ENCODE measurements at regions not wholly inside any gene's neighbourhood (a gene's known extent, or its start where the extent isn't known, plus 50 kb on each side); places are given as distances from the start of the nearest gene placed in this dataset.
"Not testable (repeated sequence)": the region's sequence is repeated elsewhere in the genome, so short reads cannot be mapped to it uniquely, and the experiment has no call there.

GRCh38 chr2:22454826-22455485 lies 930.0 kb upstream of the KLHL29 start:
- DNase-seq: no peak

GRCh38 chr2:22458440-22458839 lies 926.5 kb upstream of the KLHL29 start:
- no peak for DNase-seq

GRCh38 chr2:22475103-22475502 lies 909.9 kb upstream of the KLHL29 start:
- not testable (repeated sequence) for DNase-seq

GRCh38 chr2:22478329-22478728 lies 906.6 kb upstream of the KLHL29 start:
- DNase-seq: no peak

- no peak for DNase-seq
Measured at GRCh38 chr2:22481486-22482259, 903.3 kb upstream of the KLHL29 start.

DNA sequence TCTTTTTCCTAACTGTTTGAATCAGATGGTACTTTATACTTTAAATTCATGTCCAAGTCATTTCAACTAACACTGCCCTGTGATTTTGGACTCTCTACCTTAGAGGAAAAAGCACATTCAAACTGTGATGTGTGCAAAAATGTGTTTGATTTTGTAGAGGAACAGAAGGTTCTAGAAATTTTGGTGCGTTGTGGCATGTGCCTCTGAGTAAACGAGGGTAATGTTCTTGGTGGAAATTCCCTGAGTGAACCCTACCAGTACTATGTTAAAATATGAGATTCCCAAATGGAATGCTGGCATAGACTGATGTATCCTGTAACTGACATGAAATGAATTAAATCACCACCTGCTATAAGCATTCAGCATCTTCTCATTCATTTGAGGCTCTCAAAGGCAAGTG lies 901.9 kb upstream of the KLHL29 start:
- DNase-seq: no peak

DNA sequence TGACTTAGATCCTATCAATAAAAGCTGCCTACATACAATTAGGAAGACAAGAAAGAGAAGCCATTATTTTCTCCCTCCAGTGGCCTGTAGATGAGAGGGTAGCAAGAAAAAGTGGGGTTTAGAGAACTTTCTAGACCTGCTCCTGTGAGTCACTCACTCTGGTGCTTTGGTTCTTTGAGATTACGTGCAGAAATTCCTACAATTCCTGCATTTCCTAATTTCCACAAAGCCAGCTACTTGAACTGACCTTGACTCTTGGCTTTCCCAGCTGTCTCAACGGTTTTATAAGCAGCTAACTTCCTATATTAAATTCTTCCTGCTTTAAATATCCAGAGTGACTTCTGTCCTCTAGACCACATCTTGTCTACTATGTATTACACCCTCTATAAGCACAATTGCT lies 899.5 kb upstream of the KLHL29 start:
- DNase-seq: no peak

GRCh38 chr2:22486343-22486742 lies 898.6 kb upstream of the KLHL29 start:
- DNase-seq: no peak

DNA sequence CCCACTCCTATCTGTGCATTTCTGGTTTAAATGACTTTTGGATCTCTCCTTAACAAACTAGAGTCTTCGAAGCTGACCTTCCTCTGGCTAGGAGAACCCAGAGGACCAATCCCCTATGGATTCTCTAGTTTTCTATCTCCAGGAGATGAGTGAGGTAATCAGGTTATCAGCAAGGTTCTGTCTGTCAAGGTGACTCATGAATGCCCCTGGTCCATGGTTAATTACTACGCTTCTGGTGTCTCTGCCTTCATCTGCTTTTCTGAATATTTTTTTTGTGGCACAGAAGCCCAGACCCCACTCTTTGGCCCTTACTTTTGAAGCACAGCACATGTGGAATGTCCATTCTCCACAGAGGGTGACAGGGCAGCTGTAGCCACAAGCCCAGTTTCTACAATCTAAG lies 897.9 kb upstream of the KLHL29 start:
- no peak for DNase-seq

DNA sequence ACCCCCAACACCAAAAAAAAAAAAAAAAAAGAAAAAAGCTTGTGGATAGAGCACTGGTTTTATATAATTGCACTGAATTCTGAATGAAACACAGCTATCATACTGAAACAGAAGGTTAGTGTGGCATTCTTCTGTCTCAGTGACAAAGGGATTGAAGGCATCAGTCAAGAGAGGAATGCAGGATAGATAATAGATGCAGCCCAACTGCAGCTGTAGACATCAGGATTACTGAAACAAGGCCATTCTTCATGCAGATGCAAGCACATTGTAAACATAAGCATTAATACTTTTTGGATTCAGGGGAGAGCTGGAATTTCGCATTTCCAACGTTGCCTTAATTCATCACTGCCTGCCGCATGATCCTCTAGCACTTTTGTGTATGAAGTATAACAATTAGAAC lies 897.4 kb upstream of the KLHL29 start:
- no peak for DNase-seq

- no peak for DNase-seq
Measured at GRCh38 chr2:22491442-22491841, 893.5 kb upstream of the KLHL29 start.

GRCh38 chr2:22494156-22494555 lies 890.8 kb upstream of the KLHL29 start:
- no peak for DNase-seq

DNA sequence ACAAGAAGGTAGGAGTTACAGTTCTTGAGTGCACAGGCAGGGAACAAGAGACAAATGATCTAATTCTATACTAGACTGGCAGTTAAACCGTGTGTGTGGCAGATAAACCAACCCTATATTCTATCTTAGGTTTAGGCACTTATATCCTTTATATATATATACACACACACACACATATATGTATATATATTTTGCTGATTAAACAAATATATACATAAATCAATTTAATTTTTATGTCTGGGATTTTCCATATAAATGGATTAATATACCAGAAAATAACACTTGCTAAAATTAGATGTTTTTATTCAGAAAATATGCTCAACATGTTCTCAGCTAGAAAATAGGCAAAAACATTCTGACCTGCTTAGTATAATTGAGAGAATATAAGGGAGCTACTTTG lies 887.9 kb upstream of the KLHL29 start:
- DNase-seq: no peak

- DNase-seq: no peak
Measured at GRCh38 chr2:22497789-22498188, 887.2 kb upstream of the KLHL29 start.

GRCh38 chr2:22499082-22499839 lies 885.7 kb upstream of the KLHL29 start:
- no peak for DNase-seq

GRCh38 chr2:22500555-22500935 lies 884.4 kb upstream of the KLHL29 start:
- no peak for DNase-seq

- DNase-seq: no peak
Measured at GRCh38 chr2:22501851-22502250, 883.1 kb upstream of the KLHL29 start.

DNA sequence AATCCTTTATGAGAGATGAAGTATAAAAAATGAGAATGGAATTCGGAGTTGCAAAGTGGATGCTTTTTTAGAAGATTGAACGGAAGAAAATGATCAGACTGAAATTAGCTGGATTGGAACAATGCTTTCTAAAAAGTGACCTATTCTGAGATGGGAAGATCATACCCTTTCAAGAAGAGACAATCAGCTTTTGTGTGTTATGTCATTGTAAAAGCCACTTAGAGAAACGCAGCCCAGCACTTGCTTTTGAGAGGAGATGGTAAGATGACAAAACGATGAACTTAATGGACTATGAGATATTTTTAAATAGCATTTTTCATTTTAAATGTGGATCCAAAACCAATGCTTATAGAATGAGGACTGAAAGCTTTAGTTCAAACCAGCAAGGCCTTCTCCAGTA lies 871.4 kb upstream of the KLHL29 start:
- no peak for DNase-seq

DNA sequence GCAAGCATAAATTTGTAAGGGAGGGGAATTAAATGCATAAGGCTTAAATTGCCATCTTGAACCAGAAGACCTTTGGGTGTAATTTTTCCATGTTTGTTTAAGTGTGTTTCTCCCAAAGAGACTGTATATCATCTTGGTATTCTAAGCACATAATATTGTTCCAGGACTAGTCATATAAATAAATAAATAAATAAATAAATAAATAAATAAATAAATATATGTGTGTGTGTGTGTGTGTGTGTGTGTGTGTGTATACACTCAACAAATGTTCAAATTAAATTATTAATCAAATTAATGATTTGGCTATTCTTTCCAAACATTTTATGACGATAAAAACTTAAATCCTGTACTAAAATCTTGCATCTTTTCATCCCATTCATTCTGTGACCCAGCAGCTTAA lies 867.8 kb upstream of the KLHL29 start:
- DNase-seq: no peak

- DNase-seq: no peak
Measured at GRCh38 chr2:22518641-22519040, 866.3 kb upstream of the KLHL29 start.

GRCh38 chr2:22520369-22521288 lies 864.4 kb upstream of the KLHL29 start:
- DNase-seq: no peak

DNA sequence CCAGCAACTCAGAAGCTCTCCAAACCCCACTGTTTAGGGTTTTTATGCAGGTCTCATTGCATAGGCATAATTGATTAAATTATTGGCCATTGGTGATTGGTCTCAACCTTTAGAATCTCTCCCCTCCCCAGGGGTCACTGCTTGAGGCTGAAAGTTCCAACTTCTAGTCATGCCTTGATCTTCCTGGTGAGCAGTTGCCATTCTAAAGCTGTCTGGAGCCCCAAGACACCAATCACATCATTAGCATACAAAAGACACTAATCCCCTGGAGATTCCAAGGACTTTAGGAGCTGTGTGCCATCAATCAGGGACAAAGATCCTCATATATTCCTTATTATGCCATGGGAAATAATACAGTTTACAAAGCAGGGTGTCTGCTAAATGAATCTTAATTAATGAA lies 863.4 kb upstream of the KLHL29 start:
- DNase-seq: no peak

DNA sequence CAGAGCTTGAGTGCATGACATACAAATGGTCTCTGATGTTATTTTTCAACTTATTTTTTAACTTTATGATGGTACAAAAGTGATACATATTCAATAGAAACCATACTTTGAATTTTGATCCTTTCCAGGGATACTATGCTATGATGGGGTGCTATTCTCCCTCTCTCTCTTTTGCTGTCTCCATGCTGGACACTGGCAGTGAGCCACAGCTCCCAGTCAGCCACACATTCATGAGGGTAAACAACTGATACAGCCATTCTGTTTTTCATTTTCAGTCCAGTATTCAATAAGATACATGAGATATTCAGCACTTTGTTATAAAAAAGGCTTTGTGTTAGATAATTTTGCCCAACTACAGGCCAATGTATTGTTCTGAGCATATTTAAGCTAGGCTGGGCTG lies 859.3 kb upstream of the KLHL29 start:
- DNase-seq: no peak
